ENCODE measurements at regions not wholly inside any gene's neighbourhood (a gene's known extent, or its start where the extent isn't known, plus 50 kb on each side); places are given as distances from the start of the nearest gene placed in this dataset.

GRCh38 chrX:148314876-148315275 is 185.5 kb upstream of the AFF2 start:
- TF ChIP-seq CTCF (IDR thresholded peaks at IDR 0.05), result no peak
- TF ChIP-seq POLR2A (IDR thresholded peaks at IDR 0.05), result no peak
